HG02885 (cell line): ENCODE measurements at regions not wholly inside any gene's neighbourhood (a gene's known extent, or its start where the extent isn't known, plus 50 kb on each side); places are given as distances from the start of the nearest gene placed in this dataset.

Source experiments
- ATAC-seq: cut with Tn5 transposase; IDR thresholded peaks from one replicate; pipeline ENCODE4 v1.9.1; 2021; ENCODE audit warnings: mild to moderate bottlenecking; ENCODE audit not compliant: unreplicated experiment, poor library complexity

GRCh38 chr10:1814556-1814955, 77.2 kb upstream of the ADARB2 start:
- no peak for ATAC-seq

GRCh38 chr10:1809139-1809741, 71.9 kb upstream of the ADARB2 start:
- no peak for ATAC-seq

DNA sequence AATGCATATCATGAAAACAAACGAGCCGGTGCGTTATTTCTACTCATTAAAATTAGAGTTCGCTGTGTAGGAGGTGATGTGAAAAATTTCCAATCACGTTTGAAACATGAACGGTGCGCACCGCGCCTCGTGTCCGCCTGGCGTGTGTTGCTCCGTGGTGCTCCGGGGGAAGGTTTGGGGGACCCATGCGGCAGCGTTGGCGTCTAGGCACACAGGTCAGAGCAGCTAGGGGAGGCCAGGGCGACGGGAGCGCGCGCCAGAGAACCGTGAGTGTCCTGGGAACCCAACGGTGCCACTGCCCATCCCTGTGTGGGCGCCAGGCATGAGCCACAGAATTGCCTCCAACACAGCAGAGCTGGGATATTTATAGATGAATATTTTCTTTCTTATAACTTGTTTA, 70.6 kb upstream of the ADARB2 start:
- no peak for ATAC-seq

GRCh38 chr10:1807196-1807595, 69.9 kb upstream of the ADARB2 start:
- no peak for ATAC-seq

GRCh38 chr10:1802413-1802812, 65.1 kb upstream of the ADARB2 start:
- ATAC-seq: no peak

DNA sequence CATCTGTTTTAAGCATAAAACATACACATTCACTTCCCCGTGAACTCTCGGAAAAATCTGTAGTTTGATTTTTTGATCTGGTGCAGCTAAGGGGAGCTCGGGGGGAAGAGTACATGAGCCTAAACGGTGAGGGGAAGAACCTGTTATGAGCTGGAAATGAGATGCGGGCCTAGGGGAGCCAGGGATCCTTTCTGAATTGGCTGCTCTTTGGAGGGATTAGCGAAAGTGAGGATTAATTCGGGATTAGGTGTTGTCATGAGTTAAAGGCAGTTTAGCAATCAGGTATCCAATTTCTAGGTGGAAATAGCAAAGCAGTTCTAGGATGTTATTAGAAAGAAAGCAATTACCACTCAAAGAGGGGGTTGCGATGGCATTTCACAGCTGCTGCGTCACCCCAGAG, 51.1 kb upstream of the ADARB2 start:
- no peak for ATAC-seq
